ENCODE measurements at regions not wholly inside any gene's neighbourhood (a gene's known extent, or its start where the extent isn't known, plus 50 kb on each side); places are given as distances from the start of the nearest gene placed in this dataset.

DNA sequence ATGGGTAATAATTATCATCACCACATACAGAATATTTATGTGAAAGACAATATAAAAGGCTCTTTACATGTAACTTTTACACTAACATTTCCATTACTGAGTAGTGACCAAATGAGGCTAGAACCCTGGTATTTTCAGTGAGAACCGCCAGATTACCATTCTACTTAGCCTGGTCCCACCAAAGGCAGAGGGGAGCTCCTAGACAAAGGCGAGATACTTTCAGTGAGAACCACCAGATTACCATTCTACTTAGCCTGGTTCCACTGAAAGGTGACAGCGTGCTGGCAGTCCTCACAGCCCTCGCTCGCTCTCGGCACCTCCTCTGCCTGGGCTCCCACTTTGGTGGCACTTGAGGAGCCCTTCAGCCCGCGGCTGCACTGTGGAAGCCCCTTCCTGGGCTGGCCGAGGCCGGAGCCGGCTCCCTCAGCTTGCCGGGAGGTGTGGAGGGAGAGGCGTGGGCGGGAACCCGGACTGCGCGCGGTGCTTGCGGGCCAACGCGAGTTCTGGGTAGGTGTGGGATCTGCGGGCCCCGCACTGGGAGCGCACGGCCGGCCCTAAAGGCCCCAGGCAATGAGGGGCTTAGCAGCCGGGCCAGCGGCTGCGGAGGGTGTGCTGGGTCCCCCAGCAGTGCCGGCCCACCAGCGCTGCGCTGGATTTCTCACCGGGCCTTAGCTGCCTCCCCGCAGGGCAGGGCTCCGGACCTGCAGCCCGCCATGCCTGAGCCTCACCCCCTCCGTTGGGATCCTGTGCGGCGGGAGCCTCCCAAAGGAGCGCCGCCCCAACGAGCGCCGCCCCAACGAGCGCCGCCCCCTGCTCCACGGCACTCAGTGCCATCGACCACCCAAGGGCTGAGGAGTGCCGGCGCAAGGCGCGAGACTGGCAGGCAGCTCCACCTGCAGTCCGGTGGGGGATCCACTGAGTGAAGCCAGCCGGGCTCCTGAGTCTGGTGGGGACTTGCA lies 1276.1 kb downstream of the PCDH7 start:
- TF ChIP-seq, protein P1, sequence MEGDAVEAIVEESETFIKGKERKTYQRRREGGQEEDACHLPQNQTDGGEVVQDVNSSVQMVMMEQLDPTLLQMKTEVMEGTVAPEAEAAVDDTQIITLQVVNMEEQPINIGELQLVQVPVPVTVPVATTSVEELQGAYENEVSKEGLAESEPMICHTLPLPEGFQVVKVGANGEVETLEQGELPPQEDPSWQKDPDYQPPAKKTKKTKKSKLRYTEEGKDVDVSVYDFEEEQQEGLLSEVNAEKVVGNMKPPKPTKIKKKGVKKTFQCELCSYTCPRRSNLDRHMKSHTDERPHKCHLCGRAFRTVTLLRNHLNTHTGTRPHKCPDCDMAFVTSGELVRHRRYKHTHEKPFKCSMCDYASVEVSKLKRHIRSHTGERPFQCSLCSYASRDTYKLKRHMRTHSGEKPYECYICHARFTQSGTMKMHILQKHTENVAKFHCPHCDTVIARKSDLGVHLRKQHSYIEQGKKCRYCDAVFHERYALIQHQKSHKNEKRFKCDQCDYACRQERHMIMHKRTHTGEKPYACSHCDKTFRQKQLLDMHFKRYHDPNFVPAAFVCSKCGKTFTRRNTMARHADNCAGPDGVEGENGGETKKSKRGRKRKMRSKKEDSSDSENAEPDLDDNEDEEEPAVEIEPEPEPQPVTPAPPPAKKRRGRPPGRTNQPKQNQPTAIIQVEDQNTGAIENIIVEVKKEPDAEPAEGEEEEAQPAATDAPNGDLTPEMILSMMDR (IDR thresholded peaks at IDR 0.05), result no peak
- TF ChIP-seq POLR2A (IDR thresholded peaks at IDR 0.05) (no peak), POLR2AphosphoS5 (IDR thresholded peaks at IDR 0.05) (no peak)
